GM23338 (cell line): ENCODE measurements at regions not wholly inside any gene's neighbourhood (a gene's known extent, or its start where the extent isn't known, plus 50 kb on each side); places are given as distances from the start of the nearest gene placed in this dataset.

Experiments used
- ATAC-seq: fragments of 200-7000 bp; cut with Tn5 transposase; 3 replicates; pipeline ENCODE4 v1.9.1; 2020
- DNase-seq: peaks from one replicate; pipeline ENCODE4 v3.0.0-alpha.2; 2015; ENCODE audit warnings: low spot score
- H2AFZ ChIP-seq: fragments of 200-600 bp; sonication (generic); 2 replicates; pipeline ENCODE4 v1.8.0; 2016; ENCODE audit warnings: antibody characterized with exemption, mild to moderate bottlenecking, moderate library complexity
- H3F3A ChIP-seq: fragments of 200-600 bp; sonication (generic); replicated peaks from 2 replicates; pipeline ENCODE4 v1.8.0; 2017; ENCODE audit warnings: antibody characterized with exemption, mixed run types, low read depth
- H3K27ac ChIP-seq: fragments of 200-600 bp; sonication (generic); 2 replicates; pipeline ENCODE4 v1.6.1; 2016; ENCODE audit warnings: low read depth
- H3K27me3 ChIP-seq: fragments of 200-600 bp; sonication (generic); 2 replicates; pipeline ENCODE4 v1.8.0; 2016; ENCODE audit warnings: mild to moderate bottlenecking, mixed run types, moderate library complexity; ENCODE audit not compliant: insufficient read depth
- H3K36me3 ChIP-seq: fragments of 200-600 bp; sonication (generic); 2 replicates; pipeline ENCODE4 v1.8.0; 2016; ENCODE audit warnings: mild to moderate bottlenecking; ENCODE audit not compliant: insufficient read depth
- H3K4me1 ChIP-seq: fragments of 200-600 bp; sonication (generic); 2 replicates; pipeline ENCODE4 v1.8.0; 2016; ENCODE audit warnings: mild to moderate bottlenecking, moderate library complexity; ENCODE audit not compliant: insufficient read depth
- H3K4me2 ChIP-seq: fragments of 200-600 bp; sonication (generic); 2 replicates; pipeline ENCODE4 v1.7.1; 2017; ENCODE audit warnings: mixed run types
- H3K4me3 ChIP-seq: fragments of 200-600 bp; sonication (generic); 2 replicates; pipeline ENCODE4 v1.6.1; 2016; ENCODE audit warnings: mixed run types
- H3K79me2 ChIP-seq: fragments of 200-600 bp; sonication (generic); replicated peaks from 2 replicates; pipeline ENCODE4 v1.8.0; 2017; ENCODE audit warnings: mild to moderate bottlenecking; ENCODE audit not compliant: insufficient read depth
- H3K9me2 ChIP-seq: fragments of 200-600 bp; sonication (generic); 2 replicates; pipeline ENCODE4 v1.8.0; 2017; ENCODE audit not compliant: insufficient read depth
- H4K20me1 ChIP-seq: fragments of 200-600 bp; sonication (generic); replicated peaks from 2 replicates; pipeline ENCODE4 v1.8.0; 2017; ENCODE audit warnings: mild to moderate bottlenecking; ENCODE audit not compliant: insufficient read depth
- H3K27ac Mint-ChIP-seq: 2 replicates; pipeline ENCODE4 v1.8.0; 2020; ENCODE audit warnings: inconsistent platforms, mild to moderate bottlenecking, moderate library complexity, mixed read lengths
- H3K27me3 Mint-ChIP-seq: 3 replicates; pipeline ENCODE4 v1.8.0; 2022; ENCODE audit warnings: low read depth, mild to moderate bottlenecking, moderate library complexity, mixed read lengths, inconsistent platforms; ENCODE audit not compliant: insufficient read depth, poor library complexity
- H3K36me3 Mint-ChIP-seq: 3 replicates; pipeline ENCODE4 v1.8.0; 2021; ENCODE audit warnings: low read depth, mild to moderate bottlenecking, inconsistent platforms, moderate library complexity, mixed read lengths
- H3K4me1 Mint-ChIP-seq: 3 replicates; pipeline ENCODE4 v1.8.0; 2020; ENCODE audit warnings: mild to moderate bottlenecking, inconsistent platforms, mixed read lengths
- H3K4me3 Mint-ChIP-seq: 3 replicates; pipeline ENCODE4 v1.8.0; 2021; ENCODE audit warnings: moderate library complexity, mild to moderate bottlenecking, inconsistent platforms, mixed read lengths
- H3K9me3 Mint-ChIP-seq: 3 replicates; pipeline ENCODE4 v1.8.0; 2020; ENCODE audit warnings: moderate library complexity, mild to moderate bottlenecking, inconsistent platforms, mixed read lengths
- CREB1 ChIP-seq: fragments of 250-450 bp; sonication (Bioruptor Pico); IDR thresholded peaks from 2 replicates; pipeline ENCODE4 v1.5.0; 2020; ENCODE audit warnings: low read depth, mild to moderate bottlenecking, moderate library complexity
- EZH2 ChIP-seq: fragments of 200-600 bp; sonication (generic); IDR thresholded peaks from one replicate; pipeline ENCODE4 v1.8.0; 2017; ENCODE audit warnings: antibody characterized with exemption, mild to moderate bottlenecking, low read depth; ENCODE audit not compliant: unreplicated experiment
- EZH2phosphoT487 ChIP-seq: fragments of 200-600 bp; sonication (generic); IDR thresholded peaks from one replicate; pipeline ENCODE4 v1.8.1; 2018; ENCODE audit warnings: antibody characterized with exemption; ENCODE audit not compliant: unreplicated experiment
- JUNB ChIP-seq: IDR thresholded peaks from one replicate; pipeline ENCODE4 v1.6.1; 2016; ENCODE audit warnings: antibody characterized with exemption; ENCODE audit not compliant: unreplicated experiment
- NANOG ChIP-seq: IDR thresholded peaks from 2 replicates; pipeline ENCODE4 v1.6.1; 2016; ENCODE audit warnings: antibody characterized with exemption, borderline replicate concordance
- POLR2AphosphoS5 ChIP-seq: IDR thresholded peaks from 2 replicates; pipeline ENCODE4 v1.6.1; 2016; ENCODE audit warnings: antibody characterized with exemption, low read depth
- STAT1 ChIP-seq: IDR thresholded peaks from one replicate; pipeline ENCODE4 v1.6.1; 2016; ENCODE audit warnings: antibody characterized with exemption; ENCODE audit not compliant: unreplicated experiment
- ZNF114 ChIP-seq: fragments of 250-450 bp; sonication (Bioruptor Pico); IDR thresholded peaks from 2 replicates; pipeline ENCODE4 v1.5.0; 2020; ENCODE audit warnings: mild to moderate bottlenecking, moderate library complexity
- ZNF331 ChIP-seq: fragments of 250-450 bp; sonication (Bioruptor Pico); IDR thresholded peaks from 2 replicates; pipeline ENCODE4 v1.5.0; 2020; ENCODE audit warnings: low read depth, mild to moderate bottlenecking, moderate library complexity
- TF ChIP-seq, protein P1 (sequence below), 2 experiments: fragments of 200-600 bp in 1 of 2; sonication (generic) in 1 of 2; conservative IDR thresholded peaks; 2 replicates each; pipeline versions ENCODE4 v1.5.1 to v1.6.1; 2016 to 2017; ENCODE audit warnings: antibody characterized with exemption in 2 of 2, low read depth in 2 of 2, mild to moderate bottlenecking in 2 of 2, moderate library complexity in 1 of 2
- TF ChIP-seq, protein P2 (sequence below): IDR thresholded peaks from one replicate; pipeline ENCODE4 v1.6.1; 2018; ENCODE audit warnings: antibody characterized with exemption; ENCODE audit not compliant: unreplicated experiment
- TF ChIP-seq, protein P3 (sequence below): fragments of 250-450 bp; sonication (Bioruptor Pico); IDR thresholded peaks from 2 replicates; pipeline ENCODE4 v1.5.0; 2020; ENCODE audit warnings: mild to moderate bottlenecking, moderate library complexity
- TF ChIP-seq, protein P4 (sequence below): IDR thresholded peaks from 2 replicates; pipeline ENCODE4 v1.6.1; 2016; ENCODE audit warnings: antibody characterized with exemption

DNA sequence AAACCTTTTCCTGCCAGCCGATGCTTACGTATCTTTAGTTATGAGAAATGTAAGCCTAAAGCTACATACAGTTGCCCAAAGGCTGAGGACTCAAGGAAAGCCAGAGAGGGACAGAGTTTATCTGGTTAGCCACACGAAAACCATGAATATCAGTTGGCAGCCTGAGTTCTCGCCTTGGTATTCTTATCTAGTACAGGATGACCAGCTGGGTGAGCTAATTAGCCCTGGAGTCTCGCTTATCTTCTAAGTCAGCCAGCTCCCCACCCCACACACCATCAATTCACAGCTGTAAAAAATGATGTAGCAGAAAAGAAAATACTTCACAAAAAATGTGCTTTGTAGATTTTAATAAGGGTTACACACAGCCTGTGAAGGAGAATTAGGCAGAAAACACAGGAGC lies 617.5 kb upstream of the SOX11 start:
- no peaks in the 10 kb centered on the region for H3K79me2 ChIP-seq
- peaks cover 4% of the 10 kb centered on the region; the same call in 1 of the 2 replicates for H3K4me1 ChIP-seq
- no peak overlapping the region for H2AFZ ChIP-seq
- no peak for ATAC-seq
- H3K4me1 Mint-ChIP-seq: peaks cover 12% of the 10 kb centered on the region
- DNase-seq: no peak
- no peaks in the 10 kb centered on the region for H3K9me2 ChIP-seq
- H3K4me3 Mint-ChIP-seq: no peak overlapping the region
- no peaks in the 10 kb centered on the region for H3F3A ChIP-seq
- no peak overlapping the region for H3K4me2 ChIP-seq
- TF ChIP-seq, protein P1, sequence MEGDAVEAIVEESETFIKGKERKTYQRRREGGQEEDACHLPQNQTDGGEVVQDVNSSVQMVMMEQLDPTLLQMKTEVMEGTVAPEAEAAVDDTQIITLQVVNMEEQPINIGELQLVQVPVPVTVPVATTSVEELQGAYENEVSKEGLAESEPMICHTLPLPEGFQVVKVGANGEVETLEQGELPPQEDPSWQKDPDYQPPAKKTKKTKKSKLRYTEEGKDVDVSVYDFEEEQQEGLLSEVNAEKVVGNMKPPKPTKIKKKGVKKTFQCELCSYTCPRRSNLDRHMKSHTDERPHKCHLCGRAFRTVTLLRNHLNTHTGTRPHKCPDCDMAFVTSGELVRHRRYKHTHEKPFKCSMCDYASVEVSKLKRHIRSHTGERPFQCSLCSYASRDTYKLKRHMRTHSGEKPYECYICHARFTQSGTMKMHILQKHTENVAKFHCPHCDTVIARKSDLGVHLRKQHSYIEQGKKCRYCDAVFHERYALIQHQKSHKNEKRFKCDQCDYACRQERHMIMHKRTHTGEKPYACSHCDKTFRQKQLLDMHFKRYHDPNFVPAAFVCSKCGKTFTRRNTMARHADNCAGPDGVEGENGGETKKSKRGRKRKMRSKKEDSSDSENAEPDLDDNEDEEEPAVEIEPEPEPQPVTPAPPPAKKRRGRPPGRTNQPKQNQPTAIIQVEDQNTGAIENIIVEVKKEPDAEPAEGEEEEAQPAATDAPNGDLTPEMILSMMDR (conservative IDR thresholded peaks at IDR 0.05; ENCODE audit: low read depth in 2 of 2): no peak
- TF ChIP-seq CREB1: no peak
- TF ChIP-seq, protein P2, sequence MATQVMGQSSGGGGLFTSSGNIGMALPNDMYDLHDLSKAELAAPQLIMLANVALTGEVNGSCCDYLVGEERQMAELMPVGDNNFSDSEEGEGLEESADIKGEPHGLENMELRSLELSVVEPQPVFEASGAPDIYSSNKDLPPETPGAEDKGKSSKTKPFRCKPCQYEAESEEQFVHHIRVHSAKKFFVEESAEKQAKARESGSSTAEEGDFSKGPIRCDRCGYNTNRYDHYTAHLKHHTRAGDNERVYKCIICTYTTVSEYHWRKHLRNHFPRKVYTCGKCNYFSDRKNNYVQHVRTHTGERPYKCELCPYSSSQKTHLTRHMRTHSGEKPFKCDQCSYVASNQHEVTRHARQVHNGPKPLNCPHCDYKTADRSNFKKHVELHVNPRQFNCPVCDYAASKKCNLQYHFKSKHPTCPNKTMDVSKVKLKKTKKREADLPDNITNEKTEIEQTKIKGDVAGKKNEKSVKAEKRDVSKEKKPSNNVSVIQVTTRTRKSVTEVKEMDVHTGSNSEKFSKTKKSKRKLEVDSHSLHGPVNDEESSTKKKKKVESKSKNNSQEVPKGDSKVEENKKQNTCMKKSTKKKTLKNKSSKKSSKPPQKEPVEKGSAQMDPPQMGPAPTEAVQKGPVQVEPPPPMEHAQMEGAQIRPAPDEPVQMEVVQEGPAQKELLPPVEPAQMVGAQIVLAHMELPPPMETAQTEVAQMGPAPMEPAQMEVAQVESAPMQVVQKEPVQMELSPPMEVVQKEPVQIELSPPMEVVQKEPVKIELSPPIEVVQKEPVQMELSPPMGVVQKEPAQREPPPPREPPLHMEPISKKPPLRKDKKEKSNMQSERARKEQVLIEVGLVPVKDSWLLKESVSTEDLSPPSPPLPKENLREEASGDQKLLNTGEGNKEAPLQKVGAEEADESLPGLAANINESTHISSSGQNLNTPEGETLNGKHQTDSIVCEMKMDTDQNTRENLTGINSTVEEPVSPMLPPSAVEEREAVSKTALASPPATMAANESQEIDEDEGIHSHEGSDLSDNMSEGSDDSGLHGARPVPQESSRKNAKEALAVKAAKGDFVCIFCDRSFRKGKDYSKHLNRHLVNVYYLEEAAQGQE: no peak
- no peak for TF ChIP-seq ZNF331 (CRISPR knock-in tag)
- TF ChIP-seq EZH2phosphoT487: no peak
- no peak for TF ChIP-seq NANOG
- TF ChIP-seq, protein P3, sequence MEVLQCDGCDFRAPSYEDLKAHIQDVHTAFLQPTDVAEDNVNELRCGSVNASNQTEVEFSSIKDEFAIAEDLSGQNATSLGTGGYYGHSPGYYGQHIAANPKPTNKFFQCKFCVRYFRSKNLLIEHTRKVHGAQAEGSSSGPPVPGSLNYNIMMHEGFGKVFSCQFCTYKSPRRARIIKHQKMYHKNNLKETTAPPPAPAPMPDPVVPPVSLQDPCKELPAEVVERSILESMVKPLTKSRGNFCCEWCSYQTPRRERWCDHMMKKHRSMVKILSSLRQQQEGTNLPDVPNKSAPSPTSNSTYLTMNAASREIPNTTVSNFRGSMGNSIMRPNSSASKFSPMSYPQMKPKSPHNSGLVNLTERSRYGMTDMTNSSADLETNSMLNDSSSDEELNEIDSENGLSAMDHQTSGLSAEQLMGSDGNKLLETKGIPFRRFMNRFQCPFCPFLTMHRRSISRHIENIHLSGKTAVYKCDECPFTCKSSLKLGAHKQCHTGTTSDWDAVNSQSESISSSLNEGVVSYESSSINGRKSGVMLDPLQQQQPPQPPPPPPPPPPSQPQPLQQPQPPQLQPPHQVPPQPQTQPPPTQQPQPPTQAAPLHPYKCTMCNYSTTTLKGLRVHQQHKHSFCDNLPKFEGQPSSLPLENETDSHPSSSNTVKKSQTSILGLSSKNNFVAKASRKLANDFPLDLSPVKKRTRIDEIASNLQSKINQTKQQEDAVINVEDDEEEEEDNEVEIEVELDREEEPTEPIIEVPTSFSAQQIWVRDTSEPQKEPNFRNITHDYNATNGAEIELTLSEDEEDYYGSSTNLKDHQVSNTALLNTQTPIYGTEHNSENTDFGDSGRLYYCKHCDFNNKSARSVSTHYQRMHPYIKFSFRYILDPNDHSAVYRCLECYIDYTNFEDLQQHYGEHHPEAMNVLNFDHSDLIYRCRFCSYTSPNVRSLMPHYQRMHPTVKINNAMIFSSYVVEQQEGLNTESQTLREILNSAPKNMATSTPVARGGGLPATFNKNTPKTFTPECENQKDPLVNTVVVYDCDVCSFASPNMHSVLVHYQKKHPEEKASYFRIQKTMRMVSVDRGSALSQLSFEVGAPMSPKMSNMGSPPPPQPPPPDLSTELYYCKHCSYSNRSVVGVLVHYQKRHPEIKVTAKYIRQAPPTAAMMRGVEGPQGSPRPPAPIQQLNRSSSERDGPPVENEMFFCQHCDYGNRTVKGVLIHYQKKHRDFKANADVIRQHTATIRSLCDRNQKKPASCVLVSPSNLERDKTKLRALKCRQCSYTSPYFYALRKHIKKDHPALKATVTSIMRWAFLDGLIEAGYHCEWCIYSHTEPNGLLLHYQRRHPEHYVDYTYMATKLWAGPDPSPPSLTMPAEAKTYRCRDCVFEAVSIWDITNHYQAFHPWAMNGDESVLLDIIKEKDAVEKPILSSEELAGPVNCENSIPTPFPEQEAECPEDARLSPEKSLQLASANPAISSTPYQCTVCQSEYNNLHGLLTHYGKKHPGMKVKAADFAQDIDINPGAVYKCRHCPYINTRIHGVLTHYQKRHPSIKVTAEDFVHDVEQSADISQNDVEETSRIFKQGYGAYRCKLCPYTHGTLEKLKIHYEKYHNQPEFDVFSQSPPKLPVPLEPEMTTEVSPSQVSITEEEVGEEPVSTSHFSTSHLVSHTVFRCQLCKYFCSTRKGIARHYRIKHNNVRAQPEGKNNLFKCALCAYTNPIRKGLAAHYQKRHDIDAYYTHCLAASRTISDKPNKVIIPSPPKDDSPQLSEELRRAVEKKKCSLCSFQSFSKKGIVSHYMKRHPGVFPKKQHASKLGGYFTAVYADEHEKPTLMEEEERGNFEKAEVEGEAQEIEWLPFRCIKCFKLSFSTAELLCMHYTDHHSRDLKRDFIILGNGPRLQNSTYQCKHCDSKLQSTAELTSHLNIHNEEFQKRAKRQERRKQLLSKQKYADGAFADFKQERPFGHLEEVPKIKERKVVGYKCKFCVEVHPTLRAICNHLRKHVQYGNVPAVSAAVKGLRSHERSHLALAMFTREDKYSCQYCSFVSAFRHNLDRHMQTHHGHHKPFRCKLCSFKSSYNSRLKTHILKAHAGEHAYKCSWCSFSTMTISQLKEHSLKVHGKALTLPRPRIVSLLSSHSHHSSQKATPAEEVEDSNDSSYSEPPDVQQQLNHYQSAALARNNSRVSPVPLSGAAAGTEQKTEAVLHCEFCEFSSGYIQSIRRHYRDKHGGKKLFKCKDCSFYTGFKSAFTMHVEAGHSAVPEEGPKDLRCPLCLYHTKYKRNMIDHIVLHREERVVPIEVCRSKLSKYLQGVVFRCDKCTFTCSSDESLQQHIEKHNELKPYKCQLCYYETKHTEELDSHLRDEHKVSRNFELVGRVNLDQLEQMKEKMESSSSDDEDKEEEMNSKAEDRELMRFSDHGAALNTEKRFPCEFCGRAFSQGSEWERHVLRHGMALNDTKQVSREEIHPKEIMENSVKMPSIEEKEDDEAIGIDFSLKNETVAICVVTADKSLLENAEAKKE (CRISPR knock-in tag): no peak
- TF ChIP-seq EZH2: no peak
- TF ChIP-seq ZNF114: no peak
- no peak for TF ChIP-seq POLR2AphosphoS5
- TF ChIP-seq STAT1: no peak
- TF ChIP-seq, protein P4, sequence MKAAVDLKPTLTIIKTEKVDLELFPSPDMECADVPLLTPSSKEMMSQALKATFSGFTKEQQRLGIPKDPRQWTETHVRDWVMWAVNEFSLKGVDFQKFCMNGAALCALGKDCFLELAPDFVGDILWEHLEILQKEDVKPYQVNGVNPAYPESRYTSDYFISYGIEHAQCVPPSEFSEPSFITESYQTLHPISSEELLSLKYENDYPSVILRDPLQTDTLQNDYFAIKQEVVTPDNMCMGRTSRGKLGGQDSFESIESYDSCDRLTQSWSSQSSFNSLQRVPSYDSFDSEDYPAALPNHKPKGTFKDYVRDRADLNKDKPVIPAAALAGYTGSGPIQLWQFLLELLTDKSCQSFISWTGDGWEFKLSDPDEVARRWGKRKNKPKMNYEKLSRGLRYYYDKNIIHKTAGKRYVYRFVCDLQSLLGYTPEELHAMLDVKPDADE: no peak
- TF ChIP-seq JUNB: no peak
- H3K4me3 ChIP-seq: no peak overlapping the region
- no peaks in the 10 kb centered on the region for H3K27me3 ChIP-seq
- H4K20me1 ChIP-seq: no peaks in the 10 kb centered on the region
- H3K36me3 ChIP-seq: no peaks in the 10 kb centered on the region
- H3K36me3 Mint-ChIP-seq: peaks cover 13% of the 10 kb centered on the region; the same call in 2 of the 3 replicates
- peaks cover 80% of the 10 kb centered on the region for H3K9me3 Mint-ChIP-seq
- H3K27ac Mint-ChIP-seq: no peak overlapping the region
- H3K27me3 Mint-ChIP-seq: no peaks in the 10 kb centered on the region
- H3K27ac ChIP-seq: no peak overlapping the region
